ENCODE measurements at regions not wholly inside any gene's neighbourhood (a gene's known extent, or its start where the extent isn't known, plus 50 kb on each side); places are given as distances from the start of the nearest gene placed in this dataset.

DNA sequence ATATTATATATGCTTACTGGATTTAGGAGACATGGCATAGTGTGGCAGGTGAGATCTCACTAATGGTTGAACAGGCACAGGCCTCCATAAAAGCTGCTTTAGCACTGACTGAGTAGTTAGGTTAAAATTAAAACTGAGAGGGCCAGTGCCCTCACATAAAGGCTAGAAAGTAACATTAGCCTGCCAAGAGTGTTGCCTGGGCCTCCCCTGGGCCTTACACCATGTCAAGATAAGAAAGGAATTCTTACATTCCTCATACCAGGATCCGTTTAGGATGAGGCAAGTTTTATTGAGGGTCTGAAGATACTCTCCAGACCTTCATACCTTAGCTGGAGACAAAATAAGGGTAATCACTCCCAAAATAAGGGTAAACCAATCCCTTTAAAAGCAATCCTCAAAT, 1011.8 kb downstream of the PLA2G4A start:
- no peak for TF ChIP-seq ZNF565 (CRISPR knock-in tag; conservative IDR thresholded peaks at IDR 0.05; ENCODE audit: low read depth)
- peak; percentile 81 for TF ChIP-seq ISL1 (CRISPR knock-in tag; IDR thresholded peaks at IDR 0.05)
- no peak for ATAC-seq

DNA sequence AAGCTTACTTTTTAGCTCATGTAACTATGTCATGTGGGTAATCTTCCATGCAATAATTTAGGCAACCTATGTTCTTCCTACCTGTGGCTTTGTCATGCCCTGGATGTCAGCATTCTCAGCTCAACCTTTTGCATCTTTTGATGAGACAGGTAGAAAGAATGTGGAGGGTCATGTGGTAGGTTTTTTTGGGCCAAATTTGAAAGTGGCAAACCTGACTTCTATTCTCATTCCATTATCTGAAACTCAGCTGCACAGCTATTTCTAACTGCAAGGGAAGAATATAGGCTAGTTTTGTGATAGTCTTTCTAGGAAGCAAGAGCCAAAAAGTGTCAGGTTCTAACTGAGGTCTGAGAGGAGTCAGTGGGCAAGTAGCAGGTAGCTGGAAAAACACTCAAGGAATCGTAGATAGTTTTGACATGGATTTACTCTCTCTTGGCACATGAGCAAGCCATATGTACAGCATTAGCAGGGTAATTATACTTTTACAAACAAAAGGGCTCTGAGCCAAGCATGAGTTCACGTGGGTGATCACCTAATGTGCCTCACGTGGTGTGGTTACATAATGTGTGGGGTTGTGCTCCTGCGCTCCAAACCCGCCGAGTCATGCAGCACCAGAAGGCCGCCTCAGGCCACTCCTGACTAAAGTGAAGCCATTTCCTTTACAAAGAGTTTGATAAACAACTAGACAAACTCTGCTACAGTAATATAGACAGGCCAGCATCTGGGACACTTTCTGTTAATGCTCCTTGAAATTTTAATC, 1013.8 kb downstream of the PLA2G4A start:
- no peak for TF ChIP-seq TOX (CRISPR knock-in tag; IDR thresholded peaks at IDR 0.05; ENCODE audit: borderline replicate concordance)
- TF ChIP-seq CSDC2 (CRISPR knock-in tag; IDR thresholded peaks at IDR 0.05): no peak
- TF ChIP-seq, protein P1, sequence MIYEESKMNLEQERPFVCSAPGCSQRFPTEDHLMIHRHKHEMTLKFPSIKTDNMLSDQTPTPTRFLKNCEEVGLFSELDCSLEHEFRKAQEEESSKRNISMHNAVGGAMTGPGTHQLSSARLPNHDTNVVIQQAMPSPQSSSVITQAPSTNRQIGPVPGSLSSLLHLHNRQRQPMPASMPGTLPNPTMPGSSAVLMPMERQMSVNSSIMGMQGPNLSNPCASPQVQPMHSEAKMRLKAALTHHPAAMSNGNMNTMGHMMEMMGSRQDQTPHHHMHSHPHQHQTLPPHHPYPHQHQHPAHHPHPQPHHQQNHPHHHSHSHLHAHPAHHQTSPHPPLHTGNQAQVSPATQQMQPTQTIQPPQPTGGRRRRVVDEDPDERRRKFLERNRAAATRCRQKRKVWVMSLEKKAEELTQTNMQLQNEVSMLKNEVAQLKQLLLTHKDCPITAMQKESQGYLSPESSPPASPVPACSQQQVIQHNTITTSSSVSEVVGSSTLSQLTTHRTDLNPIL (CRISPR knock-in tag; IDR thresholded peaks at IDR 0.05; ENCODE audit: low read depth): no peak
- TF ChIP-seq SNAI2 (CRISPR knock-in tag; IDR thresholded peaks at IDR 0.05): no peak
- no peak for TF ChIP-seq ZFP3 (CRISPR knock-in tag; IDR thresholded peaks at IDR 0.05)
- TF ChIP-seq ARNTL (CRISPR knock-in tag; IDR thresholded peaks at IDR 0.05; ENCODE audit: borderline replicate concordance, low read depth): no peak
- no peak for TF ChIP-seq ZC3H10 (CRISPR knock-in tag; IDR thresholded peaks at IDR 0.05)
- no peak for TF ChIP-seq TCF4 (CRISPR knock-in tag; IDR thresholded peaks at IDR 0.05; ENCODE audit: borderline replicate concordance)
- no peak for TF ChIP-seq ZFP30 (CRISPR knock-in tag; IDR thresholded peaks at IDR 0.05)
- TF ChIP-seq ZNF70 (CRISPR knock-in tag; IDR thresholded peaks at IDR 0.05): no peak
- no peak for TF ChIP-seq ISL1 (CRISPR knock-in tag; IDR thresholded peaks at IDR 0.05)
- TF ChIP-seq, protein P2, sequence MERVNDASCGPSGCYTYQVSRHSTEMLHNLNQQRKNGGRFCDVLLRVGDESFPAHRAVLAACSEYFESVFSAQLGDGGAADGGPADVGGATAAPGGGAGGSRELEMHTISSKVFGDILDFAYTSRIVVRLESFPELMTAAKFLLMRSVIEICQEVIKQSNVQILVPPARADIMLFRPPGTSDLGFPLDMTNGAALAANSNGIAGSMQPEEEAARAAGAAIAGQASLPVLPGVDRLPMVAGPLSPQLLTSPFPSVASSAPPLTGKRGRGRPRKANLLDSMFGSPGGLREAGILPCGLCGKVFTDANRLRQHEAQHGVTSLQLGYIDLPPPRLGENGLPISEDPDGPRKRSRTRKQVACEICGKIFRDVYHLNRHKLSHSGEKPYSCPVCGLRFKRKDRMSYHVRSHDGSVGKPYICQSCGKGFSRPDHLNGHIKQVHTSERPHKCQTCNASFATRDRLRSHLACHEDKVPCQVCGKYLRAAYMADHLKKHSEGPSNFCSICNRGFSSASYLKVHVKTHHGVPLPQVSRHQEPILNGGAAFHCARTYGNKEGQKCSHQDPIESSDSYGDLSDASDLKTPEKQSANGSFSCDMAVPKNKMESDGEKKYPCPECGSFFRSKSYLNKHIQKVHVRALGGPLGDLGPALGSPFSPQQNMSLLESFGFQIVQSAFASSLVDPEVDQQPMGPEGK (CRISPR knock-in tag; IDR thresholded peaks at IDR 0.05; ENCODE audit: borderline replicate concordance): no peak
- no peak for TF ChIP-seq BACH2 (CRISPR knock-in tag; IDR thresholded peaks at IDR 0.05; ENCODE audit: borderline replicate concordance)
- no peak for TF ChIP-seq GLIS3 (CRISPR knock-in tag; IDR thresholded peaks at IDR 0.05)
- no peak for ATAC-seq

DNA sequence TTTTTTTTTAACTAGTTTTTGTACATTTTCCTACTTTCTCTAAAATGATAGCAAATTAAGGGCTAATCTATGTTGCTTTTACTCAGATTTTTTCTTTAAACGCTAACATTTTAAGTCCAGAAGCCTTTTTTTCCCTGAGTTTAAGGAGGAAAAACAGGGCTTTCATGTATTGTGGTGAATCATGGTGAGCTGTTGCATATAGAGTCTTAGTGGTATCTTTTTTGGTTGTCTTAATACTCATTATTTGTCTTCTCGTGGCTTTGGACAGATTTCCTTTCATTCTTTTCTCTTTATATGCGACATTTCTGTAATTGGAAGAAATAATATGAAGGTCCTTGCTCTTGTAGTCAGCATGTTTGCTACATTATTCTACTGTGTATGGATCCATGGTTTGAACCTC, 1015.6 kb downstream of the PLA2G4A start:
- ATAC-seq: no peak
- no peak for TF ChIP-seq ZNF8 (CRISPR knock-in tag; IDR thresholded peaks at IDR 0.05)
- no peak for TF ChIP-seq ESRRG (CRISPR knock-in tag; IDR thresholded peaks at IDR 0.05)
- no peak for TF ChIP-seq RARB (CRISPR knock-in tag; IDR thresholded peaks at IDR 0.05)
- TF ChIP-seq GLIS3 (CRISPR knock-in tag; IDR thresholded peaks at IDR 0.05): no peak
- TF ChIP-seq BACH2 (CRISPR knock-in tag; IDR thresholded peaks at IDR 0.05; ENCODE audit: borderline replicate concordance): no peak
- TF ChIP-seq SNAI2 (CRISPR knock-in tag; IDR thresholded peaks at IDR 0.05): no peak
- TF ChIP-seq TCF4 (CRISPR knock-in tag; IDR thresholded peaks at IDR 0.05; ENCODE audit: borderline replicate concordance): no peak
- no peak for TF ChIP-seq ZFP3 (CRISPR knock-in tag; IDR thresholded peaks at IDR 0.05)
- TF ChIP-seq, protein P2 (CRISPR knock-in tag; IDR thresholded peaks at IDR 0.05; ENCODE audit: borderline replicate concordance): no peak
- TF ChIP-seq OSR1 (CRISPR knock-in tag; IDR thresholded peaks at IDR 0.05): no peak
- TF ChIP-seq ZNF70 (CRISPR knock-in tag; IDR thresholded peaks at IDR 0.05): no peak
- TF ChIP-seq, protein P1 (CRISPR knock-in tag; IDR thresholded peaks at IDR 0.05; ENCODE audit: low read depth): no peak
- TF ChIP-seq ZC3H10 (CRISPR knock-in tag; IDR thresholded peaks at IDR 0.05): no peak
- TF ChIP-seq ZFP30 (CRISPR knock-in tag; IDR thresholded peaks at IDR 0.05): no peak
- TF ChIP-seq, protein P3, sequence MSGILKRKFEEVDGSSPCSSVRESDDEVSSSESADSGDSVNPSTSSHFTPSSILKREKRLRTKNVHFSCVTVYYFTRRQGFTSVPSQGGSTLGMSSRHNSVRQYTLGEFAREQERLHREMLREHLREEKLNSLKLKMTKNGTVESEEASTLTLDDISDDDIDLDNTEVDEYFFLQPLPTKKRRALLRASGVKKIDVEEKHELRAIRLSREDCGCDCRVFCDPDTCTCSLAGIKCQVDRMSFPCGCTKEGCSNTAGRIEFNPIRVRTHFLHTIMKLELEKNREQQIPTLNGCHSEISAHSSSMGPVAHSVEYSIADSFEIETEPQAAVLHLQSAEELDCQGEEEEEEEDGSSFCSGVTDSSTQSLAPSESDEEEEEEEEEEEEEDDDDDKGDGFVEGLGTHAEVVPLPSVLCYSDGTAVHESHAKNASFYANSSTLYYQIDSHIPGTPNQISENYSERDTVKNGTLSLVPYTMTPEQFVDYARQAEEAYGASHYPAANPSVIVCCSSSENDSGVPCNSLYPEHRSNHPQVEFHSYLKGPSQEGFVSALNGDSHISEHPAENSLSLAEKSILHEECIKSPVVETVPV (CRISPR knock-in tag; IDR thresholded peaks at IDR 0.05): no peak
- TF ChIP-seq ARNTL (CRISPR knock-in tag; IDR thresholded peaks at IDR 0.05; ENCODE audit: borderline replicate concordance, low read depth): no peak

Data from SK-N-SH treated with all-trans-retinoic acid at 6 μM for 48 hours (cell line).